Urinary bladder (tissue), 3 donors: ENCODE measurements at regions not wholly inside any gene's neighbourhood (a gene's known extent, or its start where the extent isn't known, plus 50 kb on each side); places are given as distances from the start of the nearest gene placed in this dataset.
A peak's percentile ranks its signal among the peaks of the same experiment; 100 is the strongest.

Source experiments
- DNase-seq: peaks from one replicate; pipeline ENCODE4 v3.0.0-alpha.2; 2015; ENCODE audit errors: extremely low spot score
- H3K27ac ChIP-seq: one replicate; pipeline ENCODE4 v1.5.1; 2013; ENCODE audit warnings: low read depth, mild to moderate bottlenecking, moderate library complexity
- H3K36me3 ChIP-seq: one replicate; pipeline ENCODE4 v1.6.1; 2013; ENCODE audit warnings: mild to moderate bottlenecking, moderate library complexity; ENCODE audit not compliant: insufficient read depth
- H3K4me1 ChIP-seq: one replicate; pipeline ENCODE4 v1.6.1; 2013; ENCODE audit warnings: mild to moderate bottlenecking, moderate library complexity; ENCODE audit not compliant: insufficient read depth
- H3K4me3 ChIP-seq: one replicate; pipeline ENCODE4 v1.5.1; 2013; ENCODE audit warnings: low read depth, low read length
- WGBS: extraction: QIAGEN DNeasy Blood & Tissue Kit; methylation state at CpG from one replicate; pipeline ENCODE4 v1.1.7; 2013; 5-methylcytosine and 5-hydroxymethylcytosine counted together
- donor health status: healthy with polysubstance abuse.
- donor health status: healthy.

GRCh38 chr9:636931-637591, 204.4 kb upstream of the DMRT1 start:
- Histone ChIP-seq H3K36me3 (no peaks in the 10 kb centered on the region), H3K27ac (no peak overlapping the region), H3K4me1 (no peaks in the 10 kb centered on the region), H3K4me3 (no peak overlapping the region)
- DNase-seq = no peak
- WGBS = 94% methylated on average over 1 of the region's 1 CpG

- WGBS = 62% methylated on average over 3 of the region's 3 CpGs
- Histone ChIP-seq H3K27ac (no peak overlapping the region), H3K4me1 (no peaks in the 10 kb centered on the region), H3K36me3 (no peaks in the 10 kb centered on the region), H3K4me3 (no peak overlapping the region)
- no peak for DNase-seq
Observed at GRCh38 chr9:638152-638551, 203.3 kb upstream of the DMRT1 start.

GRCh38 chr9:642014-642413, 199.5 kb upstream of the DMRT1 start:
- Histone ChIP-seq H3K4me1 (no peaks in the 10 kb centered on the region), H3K27ac (no peak overlapping the region), H3K4me3 (no peak overlapping the region), H3K36me3 (no peaks in the 10 kb centered on the region)
- WGBS = 31% methylated on average over 6 of the region's 6 CpGs
- no peak for DNase-seq

- DNase-seq = no peak
- H3K4me3 ChIP-seq = no peak overlapping the region
- H3K27ac ChIP-seq = no peak overlapping the region
- H3K4me1 ChIP-seq = no peaks in the 10 kb centered on the region
- 96% methylated on average over 5 of the region's 5 CpGs for WGBS
- no peaks in the 10 kb centered on the region for H3K36me3 ChIP-seq
Observed at GRCh38 chr9:643966-644365, 197.5 kb upstream of the DMRT1 start.

GRCh38 chr9:647522-647921, 194.0 kb upstream of the DMRT1 start:
- Histone ChIP-seq H3K4me1 (no peaks in the 10 kb centered on the region), H3K27ac (no peak overlapping the region), H3K4me3 (no peak overlapping the region), H3K36me3 (no peaks in the 10 kb centered on the region)
- 89% methylated on average over 4 of the region's 4 CpGs for WGBS
- no peak for DNase-seq

- no peak for DNase-seq
- Histone ChIP-seq H3K4me3 (no peak overlapping the region), H3K4me1 (peaks cover 1% of the 10 kb centered on the region), H3K36me3 (no peaks in the 10 kb centered on the region), H3K27ac (no peak overlapping the region)
- 67% methylated on average over 9 of the region's 9 CpGs for WGBS
Observed at GRCh38 chr9:649128-650074, 192.1 kb upstream of the DMRT1 start.

- Histone ChIP-seq H3K4me1 (peaks cover 1% of the 10 kb centered on the region), H3K36me3 (no peaks in the 10 kb centered on the region), H3K27ac (no peak overlapping the region), H3K4me3 (no peak overlapping the region)
- DNase-seq = no peak
- WGBS = 69% methylated on average over 1 of the region's 1 CpG
Observed at GRCh38 chr9:650362-650761, 191.1 kb upstream of the DMRT1 start.

GRCh38 chr9:651371-651770, 190.1 kb upstream of the DMRT1 start:
- 52% methylated on average over 2 of the region's 2 CpGs for WGBS
- no peaks in the 10 kb centered on the region for H3K36me3 ChIP-seq
- no peak overlapping the region for H3K27ac ChIP-seq
- peaks cover 1% of the 10 kb centered on the region for H3K4me1 ChIP-seq
- DNase-seq = no peak
- H3K4me3 ChIP-seq = no peak overlapping the region

- peaks cover 1% of the 10 kb centered on the region for H3K4me1 ChIP-seq
- no peak for DNase-seq
Observed at GRCh38 chr9:652914-653313, 188.6 kb upstream of the DMRT1 start.

GRCh38 chr9:653421-653820, 188.1 kb upstream of the DMRT1 start:
- 75% methylated on average over 2 of the region's 2 CpGs for WGBS
- H3K36me3 ChIP-seq = no peaks in the 10 kb centered on the region
- H3K4me1 ChIP-seq = peaks cover 1% of the 10 kb centered on the region
- no peak overlapping the region for H3K4me3 ChIP-seq
- DNase-seq = no peak
- H3K27ac ChIP-seq = no peak overlapping the region

More at GRCh38 chr9:652914-653313, 188.6 kb upstream of the DMRT1 start:
- 67% methylated on average over 9 of the region's 9 CpGs for WGBS
- H3K36me3 ChIP-seq = no peaks in the 10 kb centered on the region
- no peak overlapping the region for H3K27ac ChIP-seq
- H3K4me3 ChIP-seq = no peak overlapping the region

GRCh38 chr9:653856-654387, 187.6 kb upstream of the DMRT1 start:
- Histone ChIP-seq H3K36me3 (no peaks in the 10 kb centered on the region), H3K4me3 (no peak overlapping the region), H3K27ac (no peak overlapping the region), H3K4me1 (peaks cover 1% of the 10 kb centered on the region)
- 75% methylated on average over 3 of the region's 3 CpGs for WGBS
- DNase-seq = no peak

GRCh38 chr9:655875-656274, 185.6 kb upstream of the DMRT1 start:
- 37% methylated on average over 5 of the region's 5 CpGs for WGBS
- no peak for DNase-seq
- peaks cover 1% of the 10 kb centered on the region for H3K4me1 ChIP-seq
- peak overlapping the region; percentile 3 for H3K27ac ChIP-seq
- no peaks in the 10 kb centered on the region for H3K36me3 ChIP-seq
- H3K4me3 ChIP-seq = no peak overlapping the region

GRCh38 chr9:656926-657568, 184.4 kb upstream of the DMRT1 start:
- H3K36me3 ChIP-seq = no peaks in the 10 kb centered on the region
- H3K27ac ChIP-seq = no peak overlapping the region
- no peak overlapping the region for H3K4me3 ChIP-seq
- peaks cover 1% of the 10 kb centered on the region for H3K4me1 ChIP-seq
- 61% methylated on average over 3 of the region's 3 CpGs for WGBS
- DNase-seq = no peak
